GM21515 (cell line): ENCODE measurements at regions not wholly inside any gene's neighbourhood (a gene's known extent, or its start where the extent isn't known, plus 50 kb on each side); places are given as distances from the start of the nearest gene placed in this dataset.

Source experiments
- ATAC-seq: cut with Tn5 transposase; IDR thresholded peaks from one replicate; pipeline ENCODE4 v1.9.1; 2021; ENCODE audit not compliant: unreplicated experiment

GRCh38 chr7:115153176-115153575, 231.3 kb downstream of the MDFIC start:
- ATAC-seq: no peak

GRCh38 chr7:115146148-115146547, 224.3 kb downstream of the MDFIC start:
- ATAC-seq: no peak

GRCh38 chr7:115145512-115145911, 223.6 kb downstream of the MDFIC start:
- peak; percentile 71 for ATAC-seq

GRCh38 chr7:115137816-115138215, 215.9 kb downstream of the MDFIC start:
- ATAC-seq: no peak

- no peak for ATAC-seq
These were observed 215.0 kb downstream of the MDFIC start for GRCh38 chr7:115136796-115137443.

- peak; percentile 85 for ATAC-seq
These were observed 214.0 kb downstream of the MDFIC start for GRCh38 chr7:115135769-115136410.

- ATAC-seq: no peak
These were observed 213.3 kb downstream of the MDFIC start for GRCh38 chr7:115135146-115135545.

GRCh38 chr7:115133248-115133647, 211.4 kb downstream of the MDFIC start:
- ATAC-seq: no peak

- no peak for ATAC-seq
These were observed 210.2 kb downstream of the MDFIC start for GRCh38 chr7:115132096-115132495.

GRCh38 chr7:115128154-115128553, 206.3 kb downstream of the MDFIC start:
- ATAC-seq: no peak

GRCh38 chr7:115127399-115128021, 205.6 kb downstream of the MDFIC start:
- ATAC-seq: no peak

- ATAC-seq: no peak
These were observed 203.9 kb downstream of the MDFIC start for GRCh38 chr7:115125750-115126149.

- ATAC-seq: no peak
These were observed 203.4 kb downstream of the MDFIC start for GRCh38 chr7:115125312-115125711.

- no peak for ATAC-seq
These were observed 202.6 kb downstream of the MDFIC start for GRCh38 chr7:115124409-115124939.

GRCh38 chr7:115123441-115123840, 201.5 kb downstream of the MDFIC start:
- no peak for ATAC-seq

- no peak for ATAC-seq
These were observed 200.5 kb downstream of the MDFIC start for GRCh38 chr7:115122388-115122787.

- ATAC-seq: no peak
These were observed 195.9 kb downstream of the MDFIC start for GRCh38 chr7:115117748-115118147.

- ATAC-seq: no peak
These were observed 195.2 kb downstream of the MDFIC start for GRCh38 chr7:115116773-115117715.

- no peak for ATAC-seq
These were observed 191.9 kb downstream of the MDFIC start for GRCh38 chr7:115113776-115114175.

GRCh38 chr7:115113131-115113530, 191.2 kb downstream of the MDFIC start:
- ATAC-seq: no peak

GRCh38 chr7:115110523-115110922, 188.6 kb downstream of the MDFIC start:
- no peak for ATAC-seq
